ENCODE measurements at regions not wholly inside any gene's neighbourhood (a gene's known extent, or its start where the extent isn't known, plus 50 kb on each side); places are given as distances from the start of the nearest gene placed in this dataset.

- TF ChIP-seq, protein P1, sequence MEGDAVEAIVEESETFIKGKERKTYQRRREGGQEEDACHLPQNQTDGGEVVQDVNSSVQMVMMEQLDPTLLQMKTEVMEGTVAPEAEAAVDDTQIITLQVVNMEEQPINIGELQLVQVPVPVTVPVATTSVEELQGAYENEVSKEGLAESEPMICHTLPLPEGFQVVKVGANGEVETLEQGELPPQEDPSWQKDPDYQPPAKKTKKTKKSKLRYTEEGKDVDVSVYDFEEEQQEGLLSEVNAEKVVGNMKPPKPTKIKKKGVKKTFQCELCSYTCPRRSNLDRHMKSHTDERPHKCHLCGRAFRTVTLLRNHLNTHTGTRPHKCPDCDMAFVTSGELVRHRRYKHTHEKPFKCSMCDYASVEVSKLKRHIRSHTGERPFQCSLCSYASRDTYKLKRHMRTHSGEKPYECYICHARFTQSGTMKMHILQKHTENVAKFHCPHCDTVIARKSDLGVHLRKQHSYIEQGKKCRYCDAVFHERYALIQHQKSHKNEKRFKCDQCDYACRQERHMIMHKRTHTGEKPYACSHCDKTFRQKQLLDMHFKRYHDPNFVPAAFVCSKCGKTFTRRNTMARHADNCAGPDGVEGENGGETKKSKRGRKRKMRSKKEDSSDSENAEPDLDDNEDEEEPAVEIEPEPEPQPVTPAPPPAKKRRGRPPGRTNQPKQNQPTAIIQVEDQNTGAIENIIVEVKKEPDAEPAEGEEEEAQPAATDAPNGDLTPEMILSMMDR (IDR thresholded peaks at IDR 0.05; ENCODE audit: borderline replicate concordance, insufficient read depth, low read depth, low read length), result no peak
- H3K4me3 ChIP-seq (ENCODE audit: low read depth, low read length), result no peak overlapping the region
Measured at GRCh38 chr6:80622641-80623040, 516.2 kb downstream of the BCKDHB start.

- TF ChIP-seq, protein P1 (IDR thresholded peaks at IDR 0.05; ENCODE audit: borderline replicate concordance, insufficient read depth, low read depth, low read length), result no peak
- H3K4me3 ChIP-seq (ENCODE audit: low read depth, low read length), result no peak overlapping the region
Measured at GRCh38 chr6:80618953-80619352, 512.5 kb downstream of the BCKDHB start.

- H3K4me3 ChIP-seq (ENCODE audit: low read depth, low read length), result no peak overlapping the region
- TF ChIP-seq, protein P1 (IDR thresholded peaks at IDR 0.05; ENCODE audit: borderline replicate concordance, insufficient read depth, low read depth, low read length), result no peak
Measured at GRCh38 chr6:80610846-80611245, 504.4 kb downstream of the BCKDHB start.

- H3K4me3 ChIP-seq (ENCODE audit: low read depth, low read length), result no peak overlapping the region
- TF ChIP-seq, protein P1 (IDR thresholded peaks at IDR 0.05; ENCODE audit: borderline replicate concordance, insufficient read depth, low read depth, low read length), result no peak
Measured at GRCh38 chr6:80608881-80609280, 502.4 kb downstream of the BCKDHB start.

DNA sequence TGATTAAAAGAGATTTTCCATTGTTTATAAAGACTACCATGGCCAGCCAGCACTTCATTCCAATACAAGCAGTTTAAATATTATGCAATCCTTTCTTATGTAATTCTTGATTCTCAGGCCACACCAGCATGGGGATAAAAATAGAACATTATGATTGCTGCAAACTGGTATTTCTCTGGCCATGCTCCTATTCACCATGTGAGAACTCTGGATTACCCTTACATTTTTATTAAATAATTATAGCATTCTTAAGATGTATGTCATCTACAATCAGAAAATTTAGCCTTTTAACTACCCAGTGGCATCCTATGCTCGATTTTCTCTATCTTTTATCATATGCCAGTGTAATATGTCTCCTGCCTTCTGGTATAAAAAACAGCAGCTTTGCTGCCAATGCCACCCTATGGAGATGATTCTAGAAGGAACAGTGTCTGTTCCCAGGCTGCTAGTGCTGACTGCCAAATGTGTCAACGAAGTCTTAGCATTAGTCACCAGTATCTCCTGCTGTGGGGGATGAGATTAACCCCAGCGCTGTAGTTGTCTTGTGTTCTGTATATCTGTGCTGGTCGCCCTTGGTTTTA is 501.4 kb downstream of the BCKDHB start:
- TF ChIP-seq, protein P1 (IDR thresholded peaks at IDR 0.05; ENCODE audit: borderline replicate concordance, insufficient read depth, low read depth, low read length), result no peak
- H3K4me3 ChIP-seq (ENCODE audit: low read depth, low read length), result no peak overlapping the region

- no peak overlapping the region for H3K4me3 ChIP-seq (ENCODE audit: low read depth, low read length)
- TF ChIP-seq, protein P1 (IDR thresholded peaks at IDR 0.05; ENCODE audit: borderline replicate concordance, insufficient read depth, low read depth, low read length), result peak; percentile 20; the same call in 1 of the 2 replicates
Measured at GRCh38 chr6:80605165-80605989, 498.9 kb downstream of the BCKDHB start.

GRCh38 chr6:80603679-80604078 is 497.2 kb downstream of the BCKDHB start:
- H3K4me3 ChIP-seq (ENCODE audit: low read depth, low read length), result no peak overlapping the region
- TF ChIP-seq, protein P1 (IDR thresholded peaks at IDR 0.05; ENCODE audit: borderline replicate concordance, insufficient read depth, low read depth, low read length), result no peak
